D721Med (cell line): ENCODE measurements at regions not wholly inside any gene's neighbourhood (a gene's known extent, or its start where the extent isn't known, plus 50 kb on each side); places are given as distances from the start of the nearest gene placed in this dataset.

Source experiments
- DNase-seq: peaks from one replicate; pipeline ENCODE4 v3.0.0; 2011; ENCODE audit warnings: low spot score; ENCODE audit not compliant: insufficient read length
- FAIRE-seq: peaks from 2 replicates; lab custom pipeline; 2011; peaks lifted over from hg19 to GRCh38; lab: Jason Lieb, UNC
- CTCF ChIP-seq: IDR thresholded peaks from 2 replicates; pipeline ENCODE4 v1.5.1; 2012; ENCODE audit warnings: mild to moderate bottlenecking, control low read depth; ENCODE audit not compliant: insufficient read depth; ENCODE audit errors: missing control alignments

GRCh38 chr3:72483554-72484104, 364.6 kb downstream of the SHQ1 start:
- no peak for TF ChIP-seq CTCF
- no peak for DNase-seq
- no peak for FAIRE-seq

DNA sequence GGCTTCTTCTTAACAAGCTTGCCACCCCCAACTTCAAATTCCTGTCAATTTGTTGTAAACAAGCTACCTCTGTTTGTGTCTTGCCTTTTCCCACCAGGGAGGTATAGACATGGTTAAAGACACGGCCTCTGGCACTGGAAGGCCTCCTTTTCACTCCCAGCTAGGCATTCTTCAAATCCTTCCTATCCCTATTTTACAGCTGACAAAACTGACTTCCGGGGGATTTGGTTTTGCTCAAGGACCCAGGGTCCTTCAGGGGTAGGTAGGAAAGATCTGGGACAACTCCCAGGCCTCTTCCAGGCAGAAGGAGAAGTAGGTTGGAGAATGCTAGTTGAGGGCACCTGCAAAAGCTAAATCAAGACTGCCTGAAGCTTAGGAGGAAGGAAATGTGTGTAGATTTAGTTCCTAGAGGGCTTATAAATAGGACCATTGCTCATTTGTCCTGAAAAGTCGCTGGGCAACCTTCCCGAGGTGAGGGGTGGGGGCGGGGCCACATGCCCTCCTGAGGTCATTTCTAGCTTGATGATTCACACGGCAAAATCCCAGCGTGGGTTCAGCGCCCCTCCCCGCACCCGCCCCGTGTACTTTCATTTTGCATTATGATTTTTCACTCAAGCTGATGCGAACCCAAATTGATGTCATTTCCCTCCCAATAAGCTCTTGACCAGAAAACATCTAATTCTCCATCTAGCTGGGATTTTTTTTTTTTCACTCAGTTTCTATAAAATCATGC, 365.5 kb downstream of the SHQ1 start:
- no peak for TF ChIP-seq CTCF
- FAIRE-seq: no peak
- DNase-seq: no peak

GRCh38 chr3:72481542-72481941, 366.7 kb downstream of the SHQ1 start:
- DNase-seq (no peak), FAIRE-seq (no peak)
- TF ChIP-seq CTCF: no peak

- FAIRE-seq (no peak), DNase-seq (no peak)
- TF ChIP-seq CTCF: no peak
Measured at GRCh38 chr3:72480366-72480765, 367.9 kb downstream of the SHQ1 start.

DNA sequence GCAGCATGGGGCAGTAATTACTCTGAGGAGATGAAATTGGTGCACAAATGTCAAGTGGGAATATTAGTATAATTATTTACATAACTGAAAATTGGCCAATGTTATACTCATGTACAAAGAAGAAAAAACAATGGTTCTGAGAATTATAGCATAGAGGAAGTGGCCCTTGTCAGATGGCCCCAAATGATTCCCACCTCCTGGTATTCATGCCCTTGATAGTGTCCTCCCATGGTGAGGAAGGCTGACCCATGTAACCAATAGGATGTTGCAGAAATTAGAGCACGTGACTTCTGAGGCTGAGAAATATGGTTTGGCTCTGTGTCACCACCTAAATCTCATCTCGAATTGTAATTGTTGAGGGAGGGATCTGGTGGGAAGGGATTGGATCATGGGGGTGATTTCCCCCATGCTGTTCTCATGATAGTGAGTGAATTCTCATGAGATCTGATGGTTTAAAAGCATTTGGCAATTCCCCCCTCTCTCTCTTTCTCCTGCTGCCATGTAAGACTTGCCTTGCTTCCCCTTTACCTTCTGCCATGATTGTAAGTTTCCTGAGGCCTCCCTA, 368.5 kb downstream of the SHQ1 start:
- no peak for FAIRE-seq
- DNase-seq: no peak
- no peak for TF ChIP-seq CTCF

DNA sequence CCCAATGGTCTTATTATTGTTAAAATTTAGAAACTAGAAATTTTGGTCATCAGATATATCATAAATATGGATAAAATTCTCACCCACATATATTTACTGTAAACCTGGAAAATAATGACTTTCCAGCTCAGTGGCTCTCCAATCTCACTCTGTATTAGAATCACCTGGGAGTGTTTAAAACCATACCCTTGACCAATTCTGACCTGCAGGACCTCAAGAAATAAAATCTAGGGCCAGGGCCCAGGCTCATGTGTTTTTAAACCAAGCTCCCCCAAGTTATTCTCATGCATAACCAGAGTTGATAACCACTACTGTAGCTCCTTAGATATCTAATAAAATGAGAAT, 372.1 kb downstream of the SHQ1 start:
- no peak for FAIRE-seq
- DNase-seq: no peak
- no peak for TF ChIP-seq CTCF
